Spleen (tissue), 11 donors: ENCODE measurements at regions not wholly inside any gene's neighbourhood (a gene's known extent, or its start where the extent isn't known, plus 50 kb on each side); places are given as distances from the start of the nearest gene placed in this dataset.

Experiments used
- DNase-seq: peaks from one replicate; pipeline ENCODE4 v3.0.0-alpha.2; 2020
- H3K27ac ChIP-seq, 8 donors: fragments of 200-600 bp; sonication (generic) in 7 of 8; 1 replicate in 4 of 8; 2 replicates in 4 of 8; pipeline versions ENCODE4 v1.5.0 to v1.8.0; 2016 to 2021; ENCODE audit warnings: inconsistent platforms in 4 of 8, mild to moderate bottlenecking in 4 of 8, moderate library complexity in 1 of 8
- H3K27me3 ChIP-seq, 7 donors: fragments of 200-600 bp; sonication (generic) in 6 of 7; replicated peaks in 1 of 7; 1 replicate in 4 of 7; 2 replicates in 3 of 7; pipeline versions ENCODE4 v1.5.0 to v1.8.0; 2016 to 2021; ENCODE audit warnings: inconsistent platforms in 3 of 7, mild to moderate bottlenecking in 1 of 7
- H3K36me3 ChIP-seq, 6 donors: fragments of 200-600 bp; sonication (generic) in 5 of 6; 1 replicate in 4 of 6; 2 replicates in 2 of 6; pipeline versions ENCODE4 v1.5.0 to v1.8.0; 2016 to 2021; ENCODE audit warnings: inconsistent platforms in 2 of 6
- H3K4me1 ChIP-seq, 6 donors: fragments of 200-600 bp; sonication (generic) in 5 of 6; 1 replicate in 3 of 6; 2 replicates in 3 of 6; pipeline versions ENCODE4 v1.5.0 to v1.8.0; 2016 to 2021; ENCODE audit warnings: inconsistent platforms in 3 of 6
- H3K4me3 ChIP-seq, 8 donors: fragments of 200-600 bp; sonication (generic) in 7 of 8; 1 replicate in 4 of 8; 2 replicates in 4 of 8; pipeline versions ENCODE4 v1.5.0 to v1.8.0; 2016 to 2021; ENCODE audit warnings: inconsistent platforms in 4 of 8, mild to moderate bottlenecking in 4 of 8, moderate library complexity in 2 of 8
- H3K9me3 ChIP-seq, 8 donors: fragments of 200-600 bp; sonication (generic) in 7 of 8; 1 replicate in 4 of 8; 2 replicates in 4 of 8; pipeline versions ENCODE4 v1.5.0 to v1.8.0; 2016 to 2021; ENCODE audit warnings: inconsistent platforms in 4 of 8
- POLR2A ChIP-seq, 3 donors: fragments of 450-650 bp; IDR thresholded peaks; one replicate each; pipeline ENCODE4 v1.5.1; 2017; ENCODE audit warnings: antibody characterized with exemption in 3 of 3, mild to moderate bottlenecking in 1 of 3
- POLR2AphosphoS5 ChIP-seq, 3 donors: sonication (generic); formaldehyde crosslinking; IDR thresholded peaks; one replicate each; pipeline ENCODE4 v1.5.1; 2017; ENCODE audit warnings: antibody characterized with exemption in 3 of 3
- WGBS, 5 donors: extraction: QIAGEN DNeasy Blood & Tissue Kit in 3 of 5; methylation state at CpG; one replicate each; pipeline versions ENCODE4 v1.1.5 to v1.1.7; 2013 to 2018; 5-methylcytosine and 5-hydroxymethylcytosine counted together
- intact Hi-C: fragments of 100-400 bp; cut with DNase I; formaldehyde crosslinking; loops from one replicate; pipeline ENCODE4 v1.15.0; 2023; ENCODE audit warnings: low total_unique reads
- TF ChIP-seq, protein P1 (sequence below), 11 experiments: fragments of 200-600 bp in 7 of 11; fragments of 450-650 bp in 4 of 11; sonication (generic) in 4 of 11; IDR thresholded peaks in 8 of 11; conservative IDR thresholded peaks in 3 of 11; 1 replicate in 7 of 11; 2 replicates in 4 of 11; pipeline versions ENCODE4 v1.4.0 to v1.8.0; 2016 to 2021; ENCODE audit warnings: antibody characterized with exemption in 11 of 11, inconsistent platforms in 4 of 11, mild to moderate bottlenecking in 1 of 11
- donor health status: healthy with polysubstance abuse.
- donor health status: DM: no; HTN: no; CAD: no; lungs with moderate emphysema.
- donor health status: DM: no; HTN: no; CAD: no.
- donor health status: Bipolar disorder and iron deficiency.
- donor health status: healthy.
- donor health status: DM: no; HTN: no; CAD: no.
- donor health status: DM: yes; HTN: yes; CAD: no.

DNA sequence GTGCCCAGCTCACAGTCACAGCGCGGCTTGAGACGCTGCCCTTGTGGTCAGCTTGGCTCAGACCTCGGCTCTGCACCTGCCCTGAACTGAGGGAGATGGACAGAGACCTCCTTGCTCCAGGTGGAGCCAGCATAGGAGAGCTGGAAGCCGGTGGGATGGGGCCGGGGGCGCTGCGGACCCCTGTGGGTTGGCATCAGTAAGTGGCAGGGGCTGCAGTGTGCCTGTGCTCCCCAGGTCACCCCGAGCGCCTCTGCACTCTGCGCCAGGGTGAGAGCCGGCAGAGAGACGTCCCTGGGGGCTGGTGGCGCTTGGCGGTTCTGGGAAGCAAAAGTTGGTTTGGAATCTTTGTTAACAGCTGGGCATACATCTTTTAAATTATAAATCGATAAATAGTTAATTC lies 105.6 kb upstream of the TTC34 start:
- TF ChIP-seq, protein P1, sequence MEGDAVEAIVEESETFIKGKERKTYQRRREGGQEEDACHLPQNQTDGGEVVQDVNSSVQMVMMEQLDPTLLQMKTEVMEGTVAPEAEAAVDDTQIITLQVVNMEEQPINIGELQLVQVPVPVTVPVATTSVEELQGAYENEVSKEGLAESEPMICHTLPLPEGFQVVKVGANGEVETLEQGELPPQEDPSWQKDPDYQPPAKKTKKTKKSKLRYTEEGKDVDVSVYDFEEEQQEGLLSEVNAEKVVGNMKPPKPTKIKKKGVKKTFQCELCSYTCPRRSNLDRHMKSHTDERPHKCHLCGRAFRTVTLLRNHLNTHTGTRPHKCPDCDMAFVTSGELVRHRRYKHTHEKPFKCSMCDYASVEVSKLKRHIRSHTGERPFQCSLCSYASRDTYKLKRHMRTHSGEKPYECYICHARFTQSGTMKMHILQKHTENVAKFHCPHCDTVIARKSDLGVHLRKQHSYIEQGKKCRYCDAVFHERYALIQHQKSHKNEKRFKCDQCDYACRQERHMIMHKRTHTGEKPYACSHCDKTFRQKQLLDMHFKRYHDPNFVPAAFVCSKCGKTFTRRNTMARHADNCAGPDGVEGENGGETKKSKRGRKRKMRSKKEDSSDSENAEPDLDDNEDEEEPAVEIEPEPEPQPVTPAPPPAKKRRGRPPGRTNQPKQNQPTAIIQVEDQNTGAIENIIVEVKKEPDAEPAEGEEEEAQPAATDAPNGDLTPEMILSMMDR (IDR thresholded peaks at IDR 0.05 in 8 of 11, conservative IDR thresholded peaks at IDR 0.05 in 3 of 11), result no peak
- TF ChIP-seq POLR2A (IDR thresholded peaks at IDR 0.05), result no peak
- TF ChIP-seq POLR2AphosphoS5 (IDR thresholded peaks at IDR 0.05), result no peak
- no peak overlapping the region for H3K4me3 ChIP-seq
- no peak overlapping the region for H3K27ac ChIP-seq
- peaks cover 0 to 53% (median 0%) of the 10 kb centered on the region in 7 donors for H3K27me3 ChIP-seq
- DNase-seq, result no peak
- no peaks in the 10 kb centered on the region for H3K9me3 ChIP-seq
- peaks cover 0 to 12% (median 0%) of the 10 kb centered on the region in 6 donors for H3K4me1 ChIP-seq
- WGBS, 5 donors, result 81 to 94% (median 89%) methylated on average over 13 to 16 of the region's 16 CpGs
- intact Hi-C loops, result no loop called here
- no peaks in the 10 kb centered on the region for H3K36me3 ChIP-seq

DNA sequence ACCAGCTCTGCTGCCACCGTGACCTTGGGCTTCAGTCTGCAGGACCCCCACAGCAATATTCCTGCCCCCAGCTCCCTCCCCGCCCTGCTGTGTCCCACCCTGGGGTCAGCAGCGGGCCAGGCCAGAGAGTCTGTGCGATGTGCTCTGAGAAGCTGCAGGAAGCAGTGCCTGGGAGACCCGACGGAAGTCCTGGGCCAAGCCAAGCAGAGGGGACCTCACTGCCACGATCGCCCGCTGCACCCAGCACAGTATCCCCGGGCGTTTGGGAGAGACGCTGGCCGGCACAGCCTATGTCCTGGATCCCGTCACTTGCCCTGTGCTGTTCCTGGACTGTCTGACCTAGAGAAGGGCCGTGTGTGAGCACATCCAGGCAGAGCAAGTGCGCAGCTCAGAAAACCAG lies 106.6 kb upstream of the TTC34 start:
- Histone ChIP-seq H3K36me3 (no peaks in the 10 kb centered on the region), H3K27me3 (peaks cover 0 to 50% (median 0%) of the 10 kb centered on the region in 7 donors), H3K27ac (no peak overlapping the region), H3K4me3 (no peak overlapping the region), H3K4me1 (peaks cover 0 to 12% (median 0%) of the 10 kb centered on the region in 6 donors), H3K9me3 (no peaks in the 10 kb centered on the region)
- intact Hi-C loops, result no loop called here
- TF ChIP-seq POLR2AphosphoS5 (IDR thresholded peaks at IDR 0.05) (no peak), POLR2A (IDR thresholded peaks at IDR 0.05) (no peak)
- TF ChIP-seq, protein P1 (IDR thresholded peaks at IDR 0.05 in 8 of 11, conservative IDR thresholded peaks at IDR 0.05 in 3 of 11), result no peak
- DNase-seq, result no peak
- WGBS, 5 donors, result 87 to 94% (median 88%) methylated on average over 4 to 16 of the region's 16 CpGs; no CpG with 5 or more reads in 1 of the 5 donors

DNA sequence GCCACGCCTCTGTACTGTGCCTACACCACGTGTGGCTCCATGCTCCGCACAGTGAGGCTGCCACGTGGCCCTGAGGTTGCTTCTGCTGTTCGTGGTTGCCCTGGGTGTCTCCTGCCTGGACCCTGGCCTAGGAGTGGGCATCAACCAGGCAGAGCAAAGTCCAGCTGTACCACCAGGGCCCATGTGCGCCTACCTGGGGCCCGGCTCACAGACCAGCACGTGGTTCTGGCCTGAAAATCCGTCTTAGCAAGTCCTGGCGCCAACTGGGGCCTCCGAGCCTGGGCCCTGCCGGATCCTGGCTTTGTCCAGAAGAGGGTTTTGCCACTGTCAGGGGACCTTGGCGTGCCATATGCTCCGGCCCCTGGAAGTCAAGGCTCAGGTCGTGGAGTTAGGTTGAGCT lies 107.1 kb upstream of the TTC34 start:
- H3K36me3 ChIP-seq, result no peaks in the 10 kb centered on the region
- DNase-seq, result no peak
- peaks cover 0 to 50% (median 0%) of the 10 kb centered on the region in 7 donors for H3K27me3 ChIP-seq
- no peak for TF ChIP-seq POLR2AphosphoS5 (IDR thresholded peaks at IDR 0.05)
- TF ChIP-seq, protein P1 (IDR thresholded peaks at IDR 0.05 in 8 of 11, conservative IDR thresholded peaks at IDR 0.05 in 3 of 11), result no peak
- no peak for TF ChIP-seq POLR2A (IDR thresholded peaks at IDR 0.05)
- WGBS, 5 donors, result 81 to 88% (median 86%) methylated on average over 3 to 15 of the region's 15 CpGs
- H3K9me3 ChIP-seq, result no peaks in the 10 kb centered on the region
- intact Hi-C loops, result no loop called here
- H3K4me3 ChIP-seq, result no peak overlapping the region
- no peak overlapping the region for H3K27ac ChIP-seq
- peaks cover 0 to 12% (median 0%) of the 10 kb centered on the region in 6 donors for H3K4me1 ChIP-seq

DNA sequence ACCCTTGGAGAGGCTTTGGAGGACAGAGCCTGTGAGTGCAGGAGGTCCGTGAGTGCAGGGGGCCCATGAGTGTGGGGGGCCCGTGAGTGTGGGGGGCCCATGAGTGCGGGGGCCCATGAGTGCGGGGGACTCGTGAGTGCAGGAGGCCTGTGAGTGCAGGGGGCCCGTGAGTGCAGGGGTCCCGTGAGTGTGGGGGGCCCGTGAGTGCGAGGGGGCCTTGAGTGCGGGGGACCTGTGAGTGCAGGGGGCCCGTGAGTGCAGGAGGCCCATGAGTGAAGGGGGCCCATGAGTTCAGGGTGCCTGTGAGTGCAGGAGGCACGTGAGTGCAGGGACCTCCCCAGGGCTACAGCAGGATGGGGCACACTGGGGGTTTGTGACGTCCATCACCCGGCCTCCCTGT lies 108.3 kb upstream of the TTC34 start:
- no peak for DNase-seq
- H3K36me3 ChIP-seq, result no peaks in the 10 kb centered on the region
- H3K9me3 ChIP-seq, result no peaks in the 10 kb centered on the region
- intact Hi-C loops, result no loop called here
- H3K27ac ChIP-seq, result no peak overlapping the region
- 72 to 89% (median 80%) methylated on average over 12 to 14 of the region's 14 CpGs for WGBS, 5 donors
- no peak for TF ChIP-seq POLR2AphosphoS5 (IDR thresholded peaks at IDR 0.05)
- TF ChIP-seq, protein P1 (IDR thresholded peaks at IDR 0.05 in 8 of 11, conservative IDR thresholded peaks at IDR 0.05 in 3 of 11), result no peak
- no peak for TF ChIP-seq POLR2A (IDR thresholded peaks at IDR 0.05)
- peaks cover 0 to 12% (median 0%) of the 10 kb centered on the region in 6 donors for H3K4me1 ChIP-seq
- H3K4me3 ChIP-seq, result no peak overlapping the region
- peaks cover 0 to 38% (median 0%) of the 10 kb centered on the region in 7 donors for H3K27me3 ChIP-seq
